NT2/D1 (cell line): ENCODE measurements at regions not wholly inside any gene's neighbourhood (a gene's known extent, or its start where the extent isn't known, plus 50 kb on each side); places are given as distances from the start of the nearest gene placed in this dataset.
"Not testable (repeated sequence)": the region's sequence is repeated elsewhere in the genome, so short reads cannot be mapped to it uniquely, and the experiment has no call there.

Source experiments
- DNase-seq: peaks from one replicate; pipeline ENCODE4 v3.0.0-alpha.2; 2011; ENCODE audit warnings: low read depth, low spot score
- H3K27me3 ChIP-seq: 2 replicates; pipeline ENCODE4 v1.6.0; 2011; ENCODE audit warnings: mild to moderate bottlenecking; ENCODE audit not compliant: insufficient read length, insufficient read depth
- H3K36me3 ChIP-seq: 2 replicates; pipeline ENCODE4 v1.6.1; 2011; ENCODE audit warnings: mild to moderate bottlenecking, low read length, mixed read lengths; ENCODE audit not compliant: insufficient read depth, insufficient read length
- H3K4me1 ChIP-seq: 2 replicates; pipeline ENCODE4 v1.5.1; 2011; ENCODE audit not compliant: insufficient read depth, insufficient read length
- H3K4me3 ChIP-seq: 2 replicates; pipeline ENCODE4 v1.5.1; 2011; ENCODE audit warnings: low read depth; ENCODE audit not compliant: insufficient read length
- H3K9ac ChIP-seq: 2 replicates; pipeline ENCODE4 v1.6.0; 2011; ENCODE audit warnings: low read depth; ENCODE audit not compliant: insufficient read length
- H3K9me3 ChIP-seq: 2 replicates; pipeline ENCODE4 v1.5.1; 2011; ENCODE audit warnings: mild to moderate bottlenecking, low read length; ENCODE audit not compliant: insufficient read depth
- SUZ12 ChIP-seq: IDR thresholded peaks from 2 replicates; pipeline ENCODE4 v1.6.1; 2011; ENCODE audit not compliant: insufficient read length, insufficient read depth; ENCODE audit errors: extremely low read depth
- YY1 ChIP-seq: IDR thresholded peaks from 2 replicates; pipeline ENCODE4 v1.6.1; 2011; ENCODE audit not compliant: insufficient read length, insufficient read depth
- ZNF274 ChIP-seq: IDR thresholded peaks from 2 replicates; pipeline ENCODE4 v1.6.1; 2011; ENCODE audit warnings: mild to moderate bottlenecking, low read depth, low read length

- H3K9ac ChIP-seq, result peak overlapping the region; percentile 0
- no peak for DNase-seq
- H3K4me3 ChIP-seq, result no peak overlapping the region
- TF ChIP-seq YY1, result no peak
- H3K4me1 ChIP-seq, result peaks cover 3% of the 10 kb centered on the region
- no peaks in the 10 kb centered on the region for H3K27me3 ChIP-seq
- H3K36me3 ChIP-seq, result no peaks in the 10 kb centered on the region
- peaks cover 56% of the 10 kb centered on the region for H3K9me3 ChIP-seq
These were observed 87.2 kb upstream of the SOX13 start for GRCh38 chr1:203985676-203986075.

DNA sequence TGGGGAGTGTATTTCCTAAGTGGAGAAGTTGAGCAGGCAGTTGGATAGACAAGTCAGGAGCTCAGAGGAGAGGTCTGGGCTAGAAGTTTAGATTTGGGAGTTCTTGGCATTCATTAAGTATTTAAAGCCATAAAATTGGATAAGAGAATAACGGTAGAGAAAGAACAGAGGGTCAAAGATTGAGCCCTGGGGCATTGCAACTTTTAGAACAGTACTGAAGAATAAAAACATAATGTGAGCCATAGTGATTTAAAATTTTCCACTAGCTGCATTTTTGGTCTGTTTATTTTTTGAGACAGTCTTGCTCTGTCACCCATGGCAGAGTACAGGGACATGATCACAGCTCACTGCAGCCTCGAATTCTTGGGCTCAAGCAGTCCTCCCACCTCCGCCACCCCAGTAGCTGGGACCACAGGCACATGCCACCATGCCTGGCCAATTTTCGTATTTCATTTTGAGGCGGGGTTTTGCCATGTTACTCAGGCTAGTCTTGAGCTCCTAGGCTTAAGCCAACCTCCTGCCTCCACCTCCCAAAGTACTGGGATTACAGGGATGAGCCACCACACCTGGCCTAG lies 85.9 kb upstream of the SOX13 start:
- TF ChIP-seq ZNF274 (no peak), SUZ12 (no peak), YY1 (no peak)
- H3K9me3 ChIP-seq, result peaks cover 52% of the 10 kb centered on the region

DNA sequence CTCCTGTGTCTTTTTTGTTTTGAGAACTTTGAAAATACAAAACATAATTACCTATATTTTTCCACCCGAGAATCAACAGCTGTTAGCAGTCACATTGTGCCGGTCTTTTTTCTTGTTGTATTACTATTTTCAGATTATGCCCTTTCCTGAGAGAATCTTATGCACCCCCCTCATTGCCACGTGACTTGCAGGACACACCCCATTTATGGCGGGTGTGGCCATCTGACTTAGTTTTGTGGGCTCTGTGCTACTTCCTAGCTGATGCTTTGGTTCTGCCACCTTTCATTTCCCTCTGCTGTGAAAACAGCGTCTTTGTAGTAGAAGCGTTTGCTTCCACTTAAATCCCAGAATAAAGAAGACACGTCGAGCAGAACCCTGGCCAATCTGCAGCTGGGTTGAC lies 82.8 kb upstream of the SOX13 start:
- no peak overlapping the region for H3K4me3 ChIP-seq
- no peak for DNase-seq
- TF ChIP-seq SUZ12 (no peak), ZNF274 (no peak), YY1 (no peak)
- no peaks in the 10 kb centered on the region for H3K27me3 ChIP-seq
- peaks cover 3% of the 10 kb centered on the region for H3K4me1 ChIP-seq
- H3K9me3 ChIP-seq, result peaks cover 25% of the 10 kb centered on the region; the same call in 1 of the 2 replicates
- H3K36me3 ChIP-seq, result no peaks in the 10 kb centered on the region
- no peak overlapping the region for H3K9ac ChIP-seq

More for the DNA sequence above, 85.9 kb upstream of the SOX13 start:
- Histone ChIP-seq H3K4me3 (no peak overlapping the region), H3K4me1 (peaks cover 3% of the 10 kb centered on the region), H3K9ac (no peak overlapping the region), H3K27me3 (no peaks in the 10 kb centered on the region), H3K36me3 (no peaks in the 10 kb centered on the region)
- DNase-seq, result no peak

DNA sequence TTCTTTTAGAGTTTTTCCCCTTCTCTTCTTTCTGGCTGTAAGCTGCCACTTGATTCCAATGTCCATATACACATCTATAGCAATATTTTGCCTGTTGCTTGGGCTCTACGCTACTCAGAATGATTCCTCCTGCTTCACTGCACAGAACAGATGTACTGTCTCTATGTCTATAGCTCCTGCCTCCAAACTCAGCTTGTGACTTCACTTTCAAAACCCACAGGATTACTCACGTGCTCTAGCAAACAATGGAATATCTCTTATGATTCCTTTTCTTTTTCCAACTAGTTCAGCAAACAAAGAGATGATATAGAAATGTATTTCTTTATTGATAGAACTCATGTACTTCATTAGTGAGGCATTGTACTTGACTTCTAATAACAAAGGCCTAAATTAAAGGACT lies 80.5 kb upstream of the SOX13 start:
- DNase-seq, result no peak
- Histone ChIP-seq H3K4me3 (no peak overlapping the region), H3K9ac (no peak overlapping the region), H3K27me3 (no peaks in the 10 kb centered on the region), H3K4me1 (peaks cover 6% of the 10 kb centered on the region), H3K9me3 (0 out of 2 replicates have a peak, but pooled peaks cover 6% of the 10 kb centered on the region), H3K36me3 (no peaks in the 10 kb centered on the region)
- no peak for TF ChIP-seq ZNF274
- no peak for TF ChIP-seq SUZ12
- no peak for TF ChIP-seq YY1

- Histone ChIP-seq H3K4me1 (peaks cover 7% of the 10 kb centered on the region), H3K36me3 (no peaks in the 10 kb centered on the region), H3K9me3 (0 out of 2 replicates have a peak, but pooled peaks cover 6% of the 10 kb centered on the region), H3K4me3 (no peak overlapping the region), H3K27me3 (no peaks in the 10 kb centered on the region), H3K9ac (no peak overlapping the region)
- DNase-seq, result no peak
- TF ChIP-seq YY1 (no peak), SUZ12 (no peak), ZNF274 (no peak)
These were observed 79.7 kb upstream of the SOX13 start for GRCh38 chr1:203993256-203993655.

DNA sequence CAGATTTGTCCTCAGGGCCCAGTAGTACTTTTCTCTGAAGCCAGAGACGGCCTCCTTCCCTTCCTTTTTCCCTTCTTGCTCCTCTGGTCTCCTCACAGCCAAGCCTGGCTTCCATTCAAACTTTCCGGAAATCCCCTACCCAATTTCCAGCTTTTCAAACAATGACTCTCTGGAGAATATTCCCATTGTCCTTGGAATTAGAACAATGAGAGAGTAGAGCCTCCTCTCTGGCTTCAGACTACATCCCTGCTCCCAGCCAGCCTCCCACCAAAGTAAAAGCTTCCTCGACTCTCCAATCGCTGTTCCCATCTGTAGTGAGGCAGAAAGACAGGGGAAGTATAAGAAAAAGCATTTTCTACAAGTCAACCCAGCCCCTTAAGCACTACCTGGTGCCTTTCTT lies 77.7 kb upstream of the SOX13 start:
- no peaks in the 10 kb centered on the region for H3K9me3 ChIP-seq
- no peaks in the 10 kb centered on the region for H3K36me3 ChIP-seq
- TF ChIP-seq YY1 (no peak), ZNF274 (no peak), SUZ12 (no peak)
- no peaks in the 10 kb centered on the region for H3K27me3 ChIP-seq
- no peak overlapping the region for H3K4me3 ChIP-seq
- no peak for DNase-seq
- H3K9ac ChIP-seq, result no peak overlapping the region
- H3K4me1 ChIP-seq, result peaks cover 7% of the 10 kb centered on the region

DNA sequence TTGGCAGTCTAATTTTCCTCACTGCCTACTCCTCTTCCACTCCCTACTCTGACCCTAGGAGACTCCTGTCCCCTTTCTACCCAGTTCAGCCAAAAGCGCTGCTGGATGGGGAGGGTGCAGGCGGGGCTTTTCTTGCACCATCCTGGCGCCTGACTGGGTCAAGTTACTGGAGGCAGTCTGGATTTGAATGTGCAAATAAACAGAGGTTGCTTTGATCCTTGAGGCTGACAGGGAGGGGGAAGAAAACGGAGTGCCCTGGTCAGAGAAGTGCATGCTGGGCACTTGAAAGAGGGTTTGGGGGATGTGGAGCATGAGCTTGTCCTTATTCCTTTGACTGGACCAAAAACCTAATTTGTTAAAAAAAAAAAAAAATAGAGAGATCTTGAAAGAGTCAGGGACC lies 76.8 kb upstream of the SOX13 start:
- peaks cover 7% of the 10 kb centered on the region for H3K4me1 ChIP-seq
- no peak overlapping the region for H3K9ac ChIP-seq
- H3K27me3 ChIP-seq, result no peaks in the 10 kb centered on the region
- H3K36me3 ChIP-seq, result no peaks in the 10 kb centered on the region
- peak; percentile 68 for DNase-seq
- no peak overlapping the region for H3K4me3 ChIP-seq
- TF ChIP-seq YY1, result no peak
- no peak for TF ChIP-seq ZNF274
- TF ChIP-seq SUZ12, result no peak
- H3K9me3 ChIP-seq, result no peaks in the 10 kb centered on the region

GRCh38 chr1:203998571-203998970 lies 74.3 kb upstream of the SOX13 start:
- H3K9ac ChIP-seq, H3K4me3 ChIP-seq, DNase-seq, H3K36me3 ChIP-seq, H3K4me1 ChIP-seq, H3K9me3 ChIP-seq, H3K27me3 ChIP-seq: not testable (repeated sequence)
